ENCODE measurements at regions not wholly inside any gene's neighbourhood (a gene's known extent, or its start where the extent isn't known, plus 50 kb on each side); places are given as distances from the start of the nearest gene placed in this dataset.

DNA sequence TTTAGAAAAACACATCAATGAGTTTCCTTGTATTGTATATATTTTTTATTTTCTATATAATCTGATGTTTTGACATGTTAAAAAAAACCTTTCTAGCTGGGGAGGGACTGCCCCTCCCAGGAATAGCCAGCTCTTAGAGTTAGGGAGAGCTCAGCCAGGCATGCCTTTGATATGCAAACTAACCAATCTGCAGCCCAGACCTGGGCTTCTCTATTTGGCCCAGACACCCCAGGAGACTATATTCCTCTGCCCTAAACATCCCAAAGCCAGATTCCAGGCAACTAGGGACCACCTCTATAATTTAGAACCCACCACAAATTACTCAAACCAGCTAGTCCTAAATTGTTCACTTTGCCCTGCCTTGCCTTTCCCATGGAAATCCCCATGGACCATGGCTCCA lies 390.9 kb upstream of the ADAMTS9 start:
- TF ChIP-seq CTCF (IDR thresholded peaks at IDR 0.05; ENCODE audit: low read depth, low read length, missing control alignments) = no peak
- DNase-seq = no peak
- in situ Hi-C loops (cut with HindIII; ENCODE audit: low pct_ligation_motif_present, low sequenced_read_pairs) = no loop called here
- Histone ChIP-seq H3K36me3 (replicated peaks) (no peaks in the 10 kb centered on the region), H3K4me3 (ENCODE audit: low read depth, low read length) (no peak overlapping the region), H3K27ac (no peak overlapping the region), H3K27me3 (replicated peaks) (no peaks in the 10 kb centered on the region)

DNA sequence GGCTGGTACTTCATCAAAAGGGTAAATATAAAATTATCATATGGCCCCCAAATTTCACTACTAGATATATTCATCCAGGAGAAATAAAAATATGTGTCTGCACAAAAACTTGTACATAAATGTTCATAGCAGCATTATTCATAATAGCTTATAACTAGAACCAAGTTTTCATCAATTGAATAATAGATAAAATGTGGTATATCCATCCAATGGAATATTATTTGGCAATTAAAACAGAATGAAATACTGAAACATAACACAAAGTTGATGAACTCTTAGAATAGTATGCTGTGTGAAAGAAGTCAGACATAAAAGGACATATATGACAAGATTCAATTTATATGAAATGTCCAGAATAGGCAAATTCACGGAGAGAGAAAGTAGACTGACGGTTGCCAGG lies 389.3 kb upstream of the ADAMTS9 start:
- Histone ChIP-seq H3K27ac (no peak overlapping the region), H3K4me3 (ENCODE audit: low read depth, low read length) (no peak overlapping the region), H3K27me3 (replicated peaks) (no peaks in the 10 kb centered on the region), H3K36me3 (replicated peaks) (no peaks in the 10 kb centered on the region)
- TF ChIP-seq CTCF (IDR thresholded peaks at IDR 0.05; ENCODE audit: low read depth, low read length, missing control alignments) = no peak
- DNase-seq = no peak
- in situ Hi-C loops (cut with HindIII; ENCODE audit: low pct_ligation_motif_present, low sequenced_read_pairs) = no loop called here

DNA sequence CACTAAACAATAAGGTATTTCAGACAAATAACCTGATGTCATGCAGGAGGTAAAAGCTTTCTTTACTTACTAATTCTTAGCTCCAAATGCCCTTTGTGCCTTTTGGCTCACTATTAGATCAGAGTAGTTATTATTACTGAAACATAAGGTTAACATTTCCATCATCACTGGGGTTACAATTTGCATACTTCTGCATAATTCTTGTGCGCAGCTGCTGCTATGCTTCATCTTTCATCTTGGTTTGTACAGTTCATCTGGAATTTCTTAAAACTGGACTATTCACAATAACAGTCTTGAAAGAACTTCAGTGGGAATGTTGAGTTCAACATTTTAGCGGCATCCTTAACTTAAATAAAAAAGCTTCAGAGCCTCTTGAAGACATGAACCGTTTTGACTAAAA lies 383.2 kb upstream of the ADAMTS9 start:
- DNase-seq = no peak

GRCh38 chr3:65060904-65061303 lies 373.1 kb upstream of the ADAMTS9 start:
- in situ Hi-C loops (cut with HindIII; ENCODE audit: low pct_ligation_motif_present, low sequenced_read_pairs) = no loop called here
- no peak overlapping the region for H3K27ac ChIP-seq
- TF ChIP-seq CTCF (IDR thresholded peaks at IDR 0.05; ENCODE audit: low read depth, low read length, missing control alignments) = peak; percentile 1
- H3K36me3 ChIP-seq (replicated peaks) = no peaks in the 10 kb centered on the region
- no peak for DNase-seq
- no peaks in the 10 kb centered on the region for H3K27me3 ChIP-seq (replicated peaks)
- H3K4me3 ChIP-seq (ENCODE audit: low read depth, low read length) = no peak overlapping the region

More for the DNA sequence above, 383.2 kb upstream of the ADAMTS9 start:
- TF ChIP-seq CTCF (IDR thresholded peaks at IDR 0.05; ENCODE audit: low read depth, low read length, missing control alignments) = no peak
- Histone ChIP-seq H3K27me3 (replicated peaks) (no peaks in the 10 kb centered on the region), H3K36me3 (replicated peaks) (no peaks in the 10 kb centered on the region), H3K27ac (no peak overlapping the region), H3K4me3 (ENCODE audit: low read depth, low read length) (no peak overlapping the region)
- in situ Hi-C loops (cut with HindIII; ENCODE audit: low pct_ligation_motif_present, low sequenced_read_pairs) = no loop called here

DNA sequence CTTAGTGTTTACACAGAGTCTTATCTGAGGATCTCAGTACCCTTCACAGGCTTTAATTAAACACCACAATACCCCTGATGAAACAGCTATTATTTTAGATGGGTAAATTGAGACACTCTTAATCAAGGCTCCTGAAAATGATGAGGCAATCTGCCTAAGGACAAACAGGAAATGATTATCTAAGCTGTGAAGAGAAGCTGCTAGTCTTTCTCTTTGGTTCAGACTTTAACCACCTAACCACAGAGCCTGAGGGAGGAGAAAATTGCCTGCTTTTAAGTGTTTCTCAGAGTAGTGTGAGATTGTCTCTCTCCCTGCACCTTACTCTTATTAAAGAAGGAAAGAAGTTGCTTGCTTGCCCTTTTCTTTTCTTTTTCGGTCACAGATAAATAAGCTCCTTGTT lies 364.3 kb upstream of the ADAMTS9 start:
- no peaks in the 10 kb centered on the region for H3K36me3 ChIP-seq (replicated peaks)
- no peak overlapping the region for H3K4me3 ChIP-seq (ENCODE audit: low read depth, low read length)
- in situ Hi-C loops (cut with HindIII; ENCODE audit: low pct_ligation_motif_present, low sequenced_read_pairs) = no loop called here
- H3K27me3 ChIP-seq (replicated peaks) = no peaks in the 10 kb centered on the region
- DNase-seq = no peak
- no peak overlapping the region for H3K27ac ChIP-seq
- TF ChIP-seq CTCF (IDR thresholded peaks at IDR 0.05; ENCODE audit: low read depth, low read length, missing control alignments) = no peak

GRCh38 chr3:65048151-65048550 lies 360.4 kb upstream of the ADAMTS9 start:
- no peak overlapping the region for H3K27ac ChIP-seq
- no peaks in the 10 kb centered on the region for H3K36me3 ChIP-seq (replicated peaks)
- no peak for DNase-seq
- in situ Hi-C loops (cut with HindIII; ENCODE audit: low pct_ligation_motif_present, low sequenced_read_pairs) = no loop called here
- H3K4me3 ChIP-seq (ENCODE audit: low read depth, low read length) = no peak overlapping the region
- H3K27me3 ChIP-seq (replicated peaks) = no peaks in the 10 kb centered on the region
- TF ChIP-seq CTCF (IDR thresholded peaks at IDR 0.05; ENCODE audit: low read depth, low read length, missing control alignments) = no peak

Measured in brain microvascular endothelial cell (primary cell).